Left hindlimb (tissue), 1 donor: ENCODE measurements at regions not wholly inside any gene's neighbourhood (a gene's known extent, or its start where the extent isn't known, plus 50 kb on each side); places are given as distances from the start of the nearest gene placed in this dataset.

Experiments
- DNase-seq: peaks from one replicate; pipeline ENCODE4 v3.0.0-alpha.2; 2018

DNA sequence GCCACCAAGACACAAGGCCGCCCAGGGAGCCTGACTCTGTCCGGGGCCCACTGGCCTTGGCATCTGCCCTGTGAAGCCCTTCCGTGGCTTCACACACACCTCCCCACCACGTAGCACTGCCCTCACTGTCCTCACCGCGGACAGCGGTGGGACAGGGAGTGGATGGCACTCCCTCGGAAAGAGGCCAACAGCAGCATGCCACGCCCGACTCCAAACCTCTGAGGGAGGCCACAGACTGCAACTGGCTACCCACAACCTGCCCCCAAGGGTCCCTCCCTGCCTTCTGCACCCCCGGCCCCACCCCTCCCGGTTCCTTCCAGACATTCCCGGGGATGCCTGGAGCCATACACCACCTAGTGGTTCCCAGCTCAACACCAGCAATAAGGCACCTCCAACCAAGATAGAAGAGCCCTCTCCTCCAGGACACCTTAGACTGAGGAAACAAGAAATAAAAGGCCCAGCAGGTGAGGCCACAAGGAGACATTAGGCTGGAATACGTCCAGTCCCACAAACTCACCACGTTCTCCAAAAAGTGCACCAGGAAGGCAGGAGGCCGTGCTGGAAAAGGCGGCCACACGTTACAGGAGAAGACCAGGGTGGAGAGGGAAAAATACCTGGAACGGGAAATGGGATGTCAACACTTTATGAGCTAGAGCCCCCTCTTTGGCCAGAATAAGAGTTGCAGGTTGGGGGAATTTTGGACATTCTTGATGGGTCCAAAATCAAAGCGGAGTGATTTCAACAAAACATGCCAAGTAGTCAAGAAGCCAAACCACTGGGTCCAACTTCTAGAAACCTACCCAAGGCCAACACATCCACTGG lies 310.0 kb downstream of the SOX9 start:
- DNase-seq, result peak; percentile 39

DNA sequence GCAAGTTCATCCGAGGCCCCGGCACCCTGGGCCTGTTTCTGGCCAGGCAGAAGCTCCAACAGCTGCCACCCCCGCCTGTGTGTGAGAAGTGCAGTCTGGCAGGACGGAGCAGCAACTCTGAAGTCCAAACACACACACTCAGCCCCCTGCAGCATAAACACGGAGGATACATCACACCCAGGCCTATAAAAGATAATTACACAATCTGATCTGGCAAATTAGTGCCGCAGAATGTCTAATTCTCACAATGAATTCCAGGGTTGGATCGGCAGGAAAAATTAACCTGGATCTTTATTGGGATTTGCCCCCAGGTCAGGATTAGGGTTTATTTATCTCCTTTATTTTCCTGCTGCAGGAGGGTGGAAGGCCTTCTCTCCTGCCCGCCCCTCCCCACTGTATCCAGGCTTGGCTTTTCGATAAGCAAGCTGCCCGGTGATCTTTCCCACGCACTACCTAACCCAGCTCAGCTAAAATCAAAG lies 311.4 kb downstream of the SOX9 start:
- DNase-seq, result no peak

DNA sequence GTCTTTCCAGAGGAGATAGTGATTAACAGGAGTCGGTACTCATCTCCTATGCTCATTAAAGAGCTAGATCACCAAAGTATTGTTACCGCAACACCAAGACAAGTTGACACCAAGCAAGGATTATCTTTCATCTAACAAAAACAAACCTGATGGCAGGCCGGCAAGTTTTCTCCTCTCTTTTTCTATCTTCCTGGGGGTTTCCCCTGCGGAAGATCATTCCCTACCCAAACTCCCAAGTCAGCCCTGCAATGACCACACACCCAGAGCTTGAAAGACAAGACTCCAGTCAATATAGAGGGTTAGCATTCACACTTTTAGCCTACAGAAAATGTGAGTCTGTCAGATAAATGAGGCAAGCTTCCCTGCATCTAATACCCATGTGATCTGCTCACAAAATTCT lies 312.1 kb downstream of the SOX9 start:
- DNase-seq, result no peak

DNA sequence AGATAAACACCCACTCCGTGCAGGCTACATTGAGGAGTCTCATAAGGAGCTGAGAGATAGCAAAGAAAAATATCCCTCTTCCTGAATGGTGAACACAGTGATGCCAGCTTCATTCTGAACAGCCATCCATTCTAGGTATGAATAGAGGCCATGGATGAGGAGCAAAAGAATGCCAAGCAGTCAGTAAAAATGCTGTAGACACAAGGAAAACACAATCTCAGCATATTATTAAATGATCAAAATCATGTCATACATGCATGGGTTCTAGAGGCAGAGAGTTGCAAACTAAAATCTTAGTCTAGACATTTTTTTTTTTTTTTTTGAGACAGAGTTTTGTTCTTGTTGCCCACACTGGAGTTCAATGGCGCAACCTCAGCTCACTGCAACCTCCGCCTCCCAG lies 313.0 kb downstream of the SOX9 start:
- no peak for DNase-seq

DNA sequence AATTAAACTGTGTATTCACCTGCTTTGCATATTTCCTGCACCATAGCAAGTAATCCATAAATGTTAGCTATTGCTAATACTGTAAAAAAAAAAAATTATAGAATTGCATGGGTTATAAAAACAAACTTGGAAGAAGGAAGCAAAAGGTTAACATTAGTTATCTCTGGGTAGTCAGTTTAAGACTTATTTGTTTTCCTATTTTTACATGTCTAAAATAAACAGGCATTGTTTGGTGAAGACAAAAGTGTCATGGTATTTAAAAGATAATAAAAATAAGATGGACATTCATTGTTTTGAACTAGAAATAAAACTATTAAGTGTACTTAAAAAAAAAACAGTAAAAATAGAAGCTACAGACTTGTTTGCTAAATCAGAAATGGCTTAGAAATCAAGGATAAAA lies 313.8 kb downstream of the SOX9 start:
- no peak for DNase-seq

DNA sequence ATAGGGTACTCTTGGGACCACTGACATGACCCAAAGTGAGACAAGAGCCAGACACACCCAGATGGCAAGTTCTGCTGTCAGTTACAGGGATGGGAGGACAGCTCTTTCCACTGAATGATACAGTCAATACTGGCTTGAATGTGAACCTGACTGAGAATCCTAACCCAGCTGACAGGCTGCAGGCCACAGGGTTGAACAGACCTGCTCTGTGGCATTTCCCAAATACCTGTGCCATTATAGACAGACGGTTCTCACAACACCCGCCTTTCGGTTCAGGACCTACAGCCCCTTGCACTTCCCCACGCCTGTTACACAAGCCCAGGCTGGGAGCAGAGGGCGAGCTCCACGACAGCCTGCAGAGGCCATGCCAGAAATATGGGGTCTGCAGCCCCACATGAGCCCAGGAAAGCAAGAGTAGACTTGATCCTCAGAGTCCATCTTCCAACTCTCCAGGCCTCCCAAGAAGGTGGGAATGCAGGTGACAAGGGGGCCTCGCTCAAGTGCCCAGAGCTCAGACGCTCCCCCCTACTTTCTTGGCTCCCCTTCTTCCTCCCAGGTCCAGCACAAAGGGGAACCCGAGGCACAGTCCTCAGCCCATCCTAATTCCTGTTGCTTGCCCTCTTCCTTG lies 314.3 kb downstream of the SOX9 start:
- no peak for DNase-seq

DNA sequence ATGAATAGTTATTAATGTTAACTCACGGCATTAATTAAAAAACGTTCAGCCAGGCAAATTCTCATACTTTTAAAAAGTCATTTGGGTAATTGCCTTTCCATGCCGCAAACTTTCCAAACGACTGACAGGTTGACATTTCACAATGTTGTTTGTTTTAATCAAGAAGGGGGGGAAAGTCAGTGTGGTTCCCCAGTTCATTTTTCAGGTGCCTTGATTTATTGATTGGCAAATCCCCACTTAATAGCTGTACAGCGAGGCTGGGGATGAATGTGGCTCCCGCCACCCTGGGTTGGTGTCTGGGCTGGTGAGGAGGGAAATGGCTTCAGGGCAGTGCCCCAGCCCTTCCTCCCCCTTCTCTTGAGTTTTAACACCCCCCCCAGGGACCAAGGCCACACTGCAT lies 318.0 kb downstream of the SOX9 start:
- no peak for DNase-seq

DNA sequence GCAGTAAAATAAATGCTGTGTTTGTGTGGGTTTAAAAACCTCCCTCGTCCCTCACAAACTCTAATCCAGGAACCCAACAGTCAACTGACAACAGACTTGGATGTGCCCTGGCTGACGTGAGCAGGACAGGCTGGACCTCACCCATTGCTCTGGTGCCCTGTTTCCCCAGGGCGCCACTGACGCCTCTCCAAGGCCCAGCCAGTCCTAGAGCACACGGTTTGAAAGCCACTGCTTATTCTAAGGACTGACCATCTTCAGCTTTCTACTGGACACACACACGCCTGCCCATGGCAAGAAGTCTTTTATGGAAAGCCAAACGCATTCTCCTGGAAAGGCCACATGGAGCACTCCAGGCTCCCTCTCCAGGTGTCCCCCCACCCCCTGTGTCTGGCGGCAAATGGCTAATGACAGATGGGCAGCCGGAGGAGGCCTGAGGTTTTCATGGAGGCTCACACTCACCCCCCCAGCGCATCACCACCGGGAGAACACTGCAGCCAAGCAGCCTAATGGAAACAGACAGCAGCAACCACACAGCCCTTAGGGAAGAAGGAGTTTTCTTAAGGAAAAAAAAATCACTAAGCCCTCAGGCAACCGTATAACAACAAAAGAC lies 319.2 kb downstream of the SOX9 start:
- DNase-seq, result no peak

DNA sequence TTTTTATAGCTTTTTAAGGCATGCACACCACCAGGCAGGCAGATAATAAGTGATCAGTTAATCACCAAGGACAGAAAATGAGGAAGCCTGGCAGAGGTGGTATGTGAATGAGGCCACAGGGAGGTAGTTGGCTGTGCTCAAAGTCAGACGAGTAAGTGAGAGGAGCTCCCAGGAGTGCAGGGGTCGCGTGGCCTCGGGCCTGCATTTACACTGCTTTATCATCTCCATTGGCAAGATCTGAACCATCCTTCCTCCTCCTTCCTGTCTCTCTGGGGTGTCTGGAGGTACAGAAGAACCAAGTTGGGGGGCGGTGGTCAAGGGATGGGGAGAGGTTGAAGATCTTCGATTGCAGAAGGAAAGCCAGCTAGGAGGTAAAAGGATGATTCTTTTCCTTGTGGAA lies 320.1 kb downstream of the SOX9 start:
- DNase-seq, result no peak

DNA sequence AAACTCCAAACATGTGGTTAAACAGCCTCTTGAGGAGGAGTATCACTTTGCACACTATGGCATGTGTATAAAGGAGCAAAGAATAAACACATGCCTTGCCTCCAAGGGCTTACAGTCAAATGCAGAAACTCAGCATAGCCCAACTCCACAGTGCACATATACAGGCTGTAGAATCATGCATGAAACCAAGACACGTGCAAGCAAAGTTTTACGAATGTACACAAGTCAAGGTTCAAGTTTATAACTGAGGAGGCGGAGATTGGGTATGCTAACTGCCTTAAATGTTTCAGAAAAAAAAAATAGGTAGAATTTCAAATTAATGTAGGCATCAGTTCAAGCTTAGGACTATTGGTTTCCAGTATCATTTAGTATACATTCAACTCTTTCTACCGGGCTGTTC lies 321.1 kb downstream of the SOX9 start:
- no peak for DNase-seq

DNA sequence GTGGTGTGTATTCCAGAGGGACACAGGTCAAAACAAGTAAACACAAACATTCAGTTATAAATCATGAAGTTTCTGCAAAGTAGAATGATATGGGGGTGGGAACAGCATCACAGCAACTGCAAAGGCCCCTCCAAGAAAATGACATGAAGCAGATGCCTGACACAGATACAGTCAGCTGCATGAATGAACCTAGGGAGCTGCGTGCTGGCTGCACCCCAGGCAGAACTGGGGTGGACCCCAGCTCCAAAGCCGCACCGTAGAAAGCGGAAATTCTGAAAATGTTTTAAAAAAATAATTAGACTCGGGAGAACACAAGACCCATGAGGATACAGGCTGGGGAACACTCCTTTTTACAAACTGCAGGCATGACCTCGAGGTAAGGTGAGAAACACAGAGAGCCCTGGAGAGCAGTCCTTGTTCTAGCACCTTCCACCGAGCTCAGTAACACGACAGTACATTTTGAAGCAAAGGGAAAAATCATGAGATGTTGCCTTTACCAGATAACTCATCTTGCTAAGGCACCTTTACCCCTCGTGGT lies 323.8 kb downstream of the SOX9 start:
- DNase-seq, result no peak

DNA sequence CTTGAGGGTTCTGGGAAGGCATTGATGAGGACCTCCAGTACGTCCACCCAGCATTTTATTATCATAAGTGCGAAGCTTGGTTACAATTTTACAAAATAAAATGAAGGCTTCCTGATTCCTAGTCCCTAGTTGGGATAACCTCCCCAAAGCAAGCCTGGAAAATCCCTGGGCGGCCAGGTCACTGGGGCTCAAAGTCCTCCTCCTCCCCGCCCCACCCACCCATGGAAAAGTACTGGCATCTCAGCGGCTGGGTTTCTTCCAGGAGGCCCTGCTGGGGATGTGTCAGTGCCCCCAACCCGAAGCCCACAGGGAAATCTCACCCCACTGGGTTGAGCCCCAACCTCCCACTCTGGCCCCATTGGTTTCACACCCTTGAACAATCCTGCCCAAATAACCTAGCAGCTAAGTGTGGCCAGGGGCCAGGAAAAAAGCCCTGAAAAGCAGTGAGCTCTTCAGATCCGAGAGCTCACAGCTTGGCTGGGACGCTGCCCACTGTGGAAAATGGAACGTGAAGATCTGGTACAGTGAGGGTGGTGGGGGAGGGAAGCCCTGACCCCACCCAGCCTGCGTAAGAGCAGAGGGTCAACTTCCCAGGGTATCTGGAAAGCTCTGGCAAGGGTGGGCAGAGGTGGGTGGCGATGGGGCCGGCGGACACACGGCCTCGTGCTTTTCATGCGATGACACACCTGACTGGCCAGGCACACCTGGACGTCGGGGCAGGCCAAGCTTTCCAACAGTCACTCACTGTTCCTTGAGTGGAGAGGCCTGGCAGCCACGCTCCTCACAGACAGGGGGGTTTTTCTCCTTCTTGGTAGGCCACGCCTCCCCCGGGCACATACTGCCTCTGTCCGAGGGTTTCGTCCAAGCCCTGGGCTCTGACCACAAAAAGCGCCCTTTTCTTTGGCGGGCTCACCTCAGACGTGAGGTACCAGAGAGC lies 324.5 kb downstream of the SOX9 start:
- peak; percentile 78 for DNase-seq

DNA sequence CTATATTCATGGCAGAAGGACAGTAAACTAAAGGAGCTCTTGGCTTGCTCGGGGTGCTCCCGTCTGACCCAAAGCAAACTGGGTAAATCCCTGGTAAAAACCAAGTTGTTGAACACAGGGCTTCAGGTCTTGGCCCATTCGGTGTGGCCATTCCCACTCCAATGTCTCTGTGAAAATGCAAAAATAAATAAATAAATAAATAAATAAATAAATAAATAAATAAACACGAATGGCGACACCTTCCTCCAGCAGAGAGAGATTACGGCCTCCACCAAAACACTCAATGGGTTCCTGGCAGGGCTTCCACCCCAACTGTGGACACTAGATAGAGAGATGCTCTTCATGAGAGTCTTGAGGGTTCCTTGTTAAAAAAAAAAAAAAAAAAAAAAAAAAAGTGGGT lies 325.3 kb downstream of the SOX9 start:
- no peak for DNase-seq

DNA sequence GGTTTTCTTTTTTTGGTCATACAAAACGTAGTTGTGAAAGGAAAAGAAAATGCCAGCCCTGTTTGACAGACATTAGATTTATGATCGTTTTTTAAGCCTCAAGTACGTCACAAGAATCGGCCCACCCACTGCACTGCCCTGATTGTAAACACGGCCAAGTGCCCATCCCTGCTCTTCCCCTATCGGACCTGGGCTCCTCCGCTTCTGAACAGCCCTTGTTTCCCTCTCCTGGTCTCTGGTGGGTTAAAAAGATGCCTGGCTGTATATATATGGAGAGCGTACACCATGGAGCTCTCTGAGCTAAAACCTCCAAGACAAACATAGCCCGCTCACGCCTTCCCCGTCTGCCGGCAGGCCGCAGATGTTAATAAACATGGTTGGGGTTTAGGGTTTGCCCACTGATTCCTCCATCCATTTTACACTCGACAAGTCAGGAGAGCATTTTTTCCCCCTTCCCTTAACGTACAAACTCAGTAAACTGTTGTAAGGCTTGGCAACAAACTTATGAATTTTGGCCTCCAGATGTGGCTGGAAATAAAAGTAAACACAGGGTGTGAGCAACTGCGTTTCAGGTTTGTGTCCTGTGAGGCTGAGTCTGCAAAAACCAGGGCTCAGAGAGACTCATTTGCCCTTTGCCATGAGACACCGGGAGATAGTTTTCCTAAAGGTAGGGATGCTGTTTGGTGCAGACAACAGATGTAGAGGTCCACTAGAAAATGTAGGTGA lies 325.9 kb downstream of the SOX9 start:
- DNase-seq, result peak; percentile 41

DNA sequence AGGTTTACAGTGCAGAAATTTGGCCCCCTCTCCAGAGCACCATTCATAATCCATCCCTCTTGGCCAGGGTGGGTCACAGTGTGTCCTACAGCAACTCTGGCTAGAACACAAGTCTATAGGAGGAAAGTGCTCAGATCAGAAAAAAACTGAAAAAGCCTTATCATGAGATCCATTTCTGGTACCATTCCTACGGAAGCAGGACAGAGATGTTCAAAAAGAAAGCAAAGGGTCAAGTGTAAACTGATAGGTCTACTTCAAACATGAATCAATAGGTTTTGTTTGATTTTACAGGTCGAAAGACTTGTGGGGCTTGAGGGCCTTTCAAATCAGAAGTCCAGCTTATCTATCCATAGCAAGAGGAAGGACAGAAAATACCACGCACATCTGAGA lies 326.4 kb downstream of the SOX9 start:
- no peak for DNase-seq

DNA sequence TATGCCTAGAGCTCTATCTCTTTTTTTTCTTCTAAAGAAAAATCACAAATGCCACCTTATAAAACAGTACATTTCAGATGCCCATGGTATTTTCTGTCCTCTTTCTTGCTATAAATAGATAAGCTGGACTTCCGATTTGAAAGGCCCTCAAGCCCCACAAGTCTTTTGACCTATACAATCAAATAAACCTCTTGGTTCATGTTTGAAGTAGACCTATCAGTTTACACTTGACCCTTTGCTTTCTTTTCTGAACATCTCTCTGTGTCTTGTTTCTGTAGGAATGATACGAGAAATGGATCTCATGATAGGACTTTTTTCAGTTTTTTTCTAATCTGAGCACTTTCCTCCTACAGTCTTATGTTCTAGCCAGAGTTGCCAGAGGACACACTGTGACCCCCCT lies 327.2 kb downstream of the SOX9 start:
- DNase-seq, result no peak

DNA sequence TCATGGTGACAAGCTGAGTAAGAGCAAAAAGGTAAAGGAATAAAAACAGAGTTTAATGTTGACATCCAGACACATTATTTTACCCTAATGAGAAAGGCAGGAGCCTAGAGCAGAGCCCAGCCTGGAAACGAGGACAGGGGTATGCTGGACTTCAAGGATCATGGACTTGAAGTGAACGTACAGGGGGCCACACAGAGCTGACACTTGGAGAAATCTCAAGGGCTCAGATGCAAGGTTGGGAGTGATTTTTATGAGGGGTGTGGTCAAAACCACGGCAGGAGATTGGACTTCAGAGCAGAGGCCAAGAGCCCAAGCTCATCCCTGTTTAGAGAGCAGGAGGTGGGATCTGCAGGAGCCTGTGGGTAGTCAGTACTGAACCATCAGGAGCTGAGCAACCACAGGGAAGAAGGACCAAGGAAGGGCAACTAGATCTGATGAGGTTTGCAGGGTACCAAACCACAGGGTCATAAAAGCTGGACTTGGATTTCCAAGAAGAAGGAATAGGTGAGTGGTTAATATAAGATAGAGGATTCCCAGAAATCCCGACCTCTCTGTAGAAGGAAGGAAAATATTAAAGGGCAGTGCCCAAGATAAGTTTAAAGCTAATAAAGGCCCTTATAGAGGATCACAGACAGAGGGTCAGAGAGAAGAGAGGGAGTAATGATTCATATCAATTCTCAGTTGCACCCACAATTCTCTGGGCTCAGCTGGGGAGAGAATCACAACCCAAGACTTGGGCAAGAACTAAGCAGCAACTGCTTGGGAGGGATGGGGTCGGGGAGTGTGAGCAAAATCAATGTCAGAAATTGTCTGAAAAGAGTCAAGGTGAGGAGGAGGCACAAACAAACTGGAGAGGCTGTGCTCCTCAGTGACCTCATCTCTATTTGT lies 331.7 kb downstream of the SOX9 start:
- DNase-seq, result no peak

DNA sequence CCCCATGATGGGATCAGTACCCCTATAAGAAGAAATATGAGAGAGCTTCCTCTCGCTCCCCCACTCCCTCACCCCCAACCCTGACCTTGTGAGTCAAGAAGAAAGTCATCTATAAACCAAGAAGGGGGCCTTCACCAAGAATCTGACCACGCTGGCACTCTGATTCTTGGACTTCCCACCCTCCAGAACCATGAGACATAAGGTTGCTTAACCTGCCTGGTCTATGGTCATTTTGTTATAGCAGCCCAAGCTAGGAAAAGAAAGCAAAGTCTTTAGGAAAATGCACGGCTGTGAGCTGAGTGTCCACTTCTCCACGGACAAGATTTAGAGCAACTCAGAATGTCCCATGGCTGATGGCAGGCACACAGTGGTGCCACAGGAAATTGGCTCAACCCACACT lies 333.5 kb downstream of the SOX9 start:
- DNase-seq, result no peak

DNA sequence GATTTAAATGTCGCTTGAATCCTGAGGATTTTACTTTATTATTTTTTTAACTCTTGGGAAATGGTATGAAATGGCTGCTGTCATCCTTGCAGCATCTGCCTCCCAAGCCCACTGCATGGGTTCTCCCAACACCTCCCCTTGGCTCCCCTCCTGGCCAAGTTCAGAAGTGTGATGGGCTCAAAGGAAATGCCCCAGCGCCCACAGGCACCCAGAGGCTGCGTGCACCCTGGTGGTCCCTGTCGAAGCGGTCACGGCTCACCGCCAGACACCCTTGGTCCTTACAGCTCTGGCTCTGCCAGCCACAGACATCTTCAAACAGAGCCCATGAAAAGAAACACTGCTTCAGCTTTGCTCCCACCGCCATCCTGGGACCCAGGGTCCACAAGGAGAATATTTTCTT lies 334.7 kb downstream of the SOX9 start:
- no peak for DNase-seq

DNA sequence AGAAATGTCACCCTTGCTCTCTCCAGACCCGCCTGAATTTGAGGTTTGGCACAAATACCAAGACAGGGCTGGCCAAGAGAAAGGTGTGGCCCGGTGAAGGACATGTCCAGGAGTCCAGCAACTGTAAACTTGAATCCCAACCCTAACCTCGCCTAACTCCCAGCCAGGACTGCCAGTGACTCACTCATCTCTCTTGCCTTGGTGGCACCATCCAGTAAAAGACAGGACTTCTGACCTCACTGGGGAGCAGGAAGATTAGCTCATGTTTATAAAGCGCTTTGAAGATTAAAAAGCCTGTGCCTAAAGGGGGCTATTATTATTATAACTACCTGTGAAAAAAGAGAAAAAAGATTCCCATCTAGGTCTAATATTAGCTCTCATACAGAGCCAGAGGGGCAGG lies 335.3 kb downstream of the SOX9 start:
- no peak for DNase-seq

DNA sequence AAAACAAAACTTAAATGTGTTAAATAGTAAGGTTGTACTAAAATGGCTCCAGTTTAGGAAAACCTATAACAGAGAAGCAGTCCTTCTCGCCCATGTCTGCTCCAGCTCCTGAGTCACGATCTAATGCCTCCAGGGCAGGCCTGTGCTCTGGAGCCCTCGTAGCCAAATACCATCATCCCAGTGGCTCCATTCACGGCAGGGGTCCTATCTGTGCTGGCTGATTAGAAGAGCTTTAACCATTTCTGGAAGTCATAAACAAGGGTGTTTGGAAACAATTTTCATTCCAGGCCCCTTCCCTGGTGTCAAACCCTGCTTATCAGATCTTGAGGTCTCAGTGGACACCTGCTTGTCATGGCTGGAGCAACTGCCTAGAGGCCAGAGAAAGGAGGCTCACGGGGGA lies 336.9 kb downstream of the SOX9 start:
- DNase-seq, result no peak
